Gastrocnemius medialis (tissue), 4 donors: ENCODE measurements at regions not wholly inside any gene's neighbourhood (a gene's known extent, or its start where the extent isn't known, plus 50 kb on each side); places are given as distances from the start of the nearest gene placed in this dataset.

Experiments
- ATAC-seq, 2 donors: fragments of 150-250 bp; one replicate each; pipeline ENCODE4 v1.9.1; 2016
- DNase-seq, 2 donors: peaks; one replicate each; pipeline ENCODE4 v3.0.0-alpha.2; 2019
- H3K27ac ChIP-seq, 4 donors: fragments of 200-600 bp; sonication (generic); 1 replicate in 1 of 4; 2 replicates in 3 of 4; pipeline ENCODE4 v1.5.1; 2016 to 2018; ENCODE audit warnings: mild to moderate bottlenecking in 2 of 4, moderate library complexity in 1 of 4
- H3K27me3 ChIP-seq, 3 donors: fragments of 200-600 bp; sonication (generic) in 2 of 3; 1 replicate in 1 of 3; 2 replicates in 2 of 3; pipeline versions ENCODE4 v1.5.1 to v1.6.0; 2016 to 2019; ENCODE audit warnings: mild to moderate bottlenecking in 1 of 3, moderate library complexity in 1 of 3
- H3K36me3 ChIP-seq, 2 donors: fragments of 200-600 bp; sonication (generic) in 1 of 2; one replicate each; pipeline ENCODE4 v1.5.1; 2017 to 2018
- H3K4me1 ChIP-seq, 2 donors: fragments of 200-600 bp; sonication (generic) in 1 of 2; one replicate each; pipeline ENCODE4 v1.5.1; 2016 to 2017; ENCODE audit warnings: mild to moderate bottlenecking in 2 of 2
- H3K4me3 ChIP-seq, 4 donors: fragments of 200-600 bp; sonication (generic) in 3 of 4; 1 replicate in 1 of 4; 2 replicates in 3 of 4; pipeline ENCODE4 v1.5.1; 2016 to 2019; ENCODE audit warnings: mild to moderate bottlenecking in 2 of 4
- H3K9me3 ChIP-seq, 3 donors: fragments of 200-600 bp; sonication (generic) in 2 of 3; 1 replicate in 1 of 3; 2 replicates in 2 of 3; pipeline ENCODE4 v1.5.1; 2016 to 2019
- CTCF ChIP-seq, 5 experiments: fragments of 450-650 bp in 3 of 5; fragments of 200-600 bp in 2 of 5; sonication (generic) in 2 of 5; IDR thresholded peaks in 4 of 5; conservative IDR thresholded peaks in 1 of 5; 1 replicate in 4 of 5; 2 replicates in 1 of 5; pipeline ENCODE4 v1.5.1; 2016 to 2019; ENCODE audit warnings: antibody characterized with exemption in 5 of 5, mild to moderate bottlenecking in 3 of 5, moderate library complexity in 3 of 5
- POLR2A ChIP-seq, 2 donors: fragments of 450-650 bp; IDR thresholded peaks; one replicate each; pipeline ENCODE4 v1.6.1; 2017; ENCODE audit warnings: antibody characterized with exemption in 2 of 2, mild to moderate bottlenecking in 2 of 2, moderate library complexity in 2 of 2
- in situ Hi-C, 4 donors: fragments of 200-750 bp; cut with MboI; loops; one replicate each; pipeline versions ENCODE4 v1.15.0 to v1.8.0; 2017; ENCODE audit warnings: low sequenced_read_pairs in 4 of 4
- intact Hi-C: fragments of 100-400 bp; cut with DNase I; formaldehyde crosslinking; loops from one replicate; pipeline ENCODE4 v1.15.1; 2023; ENCODE audit warnings: low total_unique reads

GRCh38 chr3:103705641-103706040 is 1270.8 kb downstream of the ZPLD1 start:
- intact Hi-C loops: no loop called here
- no peak overlapping the region for H3K4me3 ChIP-seq
- H3K27me3 ChIP-seq: no peaks in the 10 kb centered on the region
- in situ Hi-C loops: no loop called here
- TF ChIP-seq CTCF (IDR thresholded peaks at IDR 0.05 in 4 of 5, conservative IDR thresholded peaks at IDR 0.05 in 1 of 5) (no peak), POLR2A (IDR thresholded peaks at IDR 0.05) (no peak)
- no peaks in the 10 kb centered on the region for H3K9me3 ChIP-seq
- no peaks in the 10 kb centered on the region for H3K4me1 ChIP-seq
- ATAC-seq (no peak), DNase-seq (no peak)
- H3K27ac ChIP-seq: no peak overlapping the region
- no peaks in the 10 kb centered on the region for H3K36me3 ChIP-seq

- intact Hi-C loops: no loop called here
- H3K27me3 ChIP-seq: no peaks in the 10 kb centered on the region
- H3K9me3 ChIP-seq: no peaks in the 10 kb centered on the region
- TF ChIP-seq POLR2A (IDR thresholded peaks at IDR 0.05): no peak
- no peak for TF ChIP-seq CTCF (IDR thresholded peaks at IDR 0.05 in 4 of 5, conservative IDR thresholded peaks at IDR 0.05 in 1 of 5)
- no peak overlapping the region for H3K27ac ChIP-seq
- H3K36me3 ChIP-seq: no peaks in the 10 kb centered on the region
- in situ Hi-C loops: no loop called here
- no peaks in the 10 kb centered on the region for H3K4me1 ChIP-seq
- no peak overlapping the region for H3K4me3 ChIP-seq
- no peak for DNase-seq
- ATAC-seq: no peak
These were observed 1271.9 kb downstream of the ZPLD1 start for GRCh38 chr3:103706671-103707070.

- no peaks in the 10 kb centered on the region for H3K36me3 ChIP-seq
- no peak overlapping the region for H3K4me3 ChIP-seq
- H3K4me1 ChIP-seq: no peaks in the 10 kb centered on the region
- H3K9me3 ChIP-seq: no peaks in the 10 kb centered on the region
- in situ Hi-C loops (no loop called here), intact Hi-C loops (no loop called here)
- DNase-seq (no peak), ATAC-seq (no peak)
- TF ChIP-seq POLR2A (IDR thresholded peaks at IDR 0.05): no peak
- TF ChIP-seq CTCF (IDR thresholded peaks at IDR 0.05 in 4 of 5, conservative IDR thresholded peaks at IDR 0.05 in 1 of 5): no peak
- no peak overlapping the region for H3K27ac ChIP-seq
- no peaks in the 10 kb centered on the region for H3K27me3 ChIP-seq
These were observed 1276.9 kb downstream of the ZPLD1 start for GRCh38 chr3:103711670-103712069.

- TF ChIP-seq POLR2A (IDR thresholded peaks at IDR 0.05) (no peak), CTCF (IDR thresholded peaks at IDR 0.05 in 4 of 5, conservative IDR thresholded peaks at IDR 0.05 in 1 of 5) (no peak)
- Histone ChIP-seq H3K4me3 (no peak overlapping the region), H3K36me3 (no peaks in the 10 kb centered on the region), H3K27me3 (no peaks in the 10 kb centered on the region), H3K9me3 (no peaks in the 10 kb centered on the region), H3K4me1 (no peaks in the 10 kb centered on the region), H3K27ac (no peak overlapping the region)
- in situ Hi-C loops: no loop called here
- DNase-seq: no peak
- ATAC-seq: no peak
- intact Hi-C loops: no loop called here
These were observed 1277.6 kb downstream of the ZPLD1 start for GRCh38 chr3:103712320-103713008.

- Histone ChIP-seq H3K27me3 (no peaks in the 10 kb centered on the region), H3K4me1 (no peaks in the 10 kb centered on the region), H3K9me3 (no peaks in the 10 kb centered on the region), H3K36me3 (no peaks in the 10 kb centered on the region), H3K27ac (no peak overlapping the region), H3K4me3 (no peak overlapping the region)
- ATAC-seq (no peak), DNase-seq (no peak)
- TF ChIP-seq CTCF (IDR thresholded peaks at IDR 0.05 in 4 of 5, conservative IDR thresholded peaks at IDR 0.05 in 1 of 5): no peak
- intact Hi-C loops: no loop called here
- in situ Hi-C loops: no loop called here
These were observed 1294.7 kb downstream of the ZPLD1 start for GRCh38 chr3:103729547-103729946.
